IMR-90 (cell line): ENCODE measurements at regions not wholly inside any gene's neighbourhood (a gene's known extent, or its start where the extent isn't known, plus 50 kb on each side); places are given as distances from the start of the nearest gene placed in this dataset.

Source experiments
- ATAC-seq: fragments of 200-7000 bp; cut with Tn5 transposase; 2 replicates; pipeline ENCODE4 v1.9.1; 2020; ENCODE audit warnings: low read depth, mild to moderate bottlenecking, moderate library complexity
- BruUV-seq: library from RNA; stranded (reverse); fragments of 400-500 nt; replicated peaks from 2 replicates; lab custom pipeline; 2021; lab: Mats Ljungman, UMichigan
- CTCF ChIA-PET: fragments of 300-600 bp; formaldehyde crosslinking; extraction: SDS; loops from one replicate; lab custom pipeline; 2021; ENCODE audit warnings: antibody characterized with exemption; lab: Yijun Ruan, JAX
- POLR2A ChIA-PET: fragments of 300-600 bp; sonication (Branson Sonifier 250); formaldehyde crosslinking; loops from one replicate; lab custom pipeline; 2022; ENCODE audit warnings: antibody characterized with exemption; ENCODE audit not compliant: unreplicated experiment; lab: Charles Lee
- DNase-seq: peaks from one replicate; pipeline ENCODE4 v3.0.0; 2013
- H2AFZ ChIP-seq: replicated peaks from 2 replicates; pipeline ENCODE3; 2013; ENCODE audit warnings: low read length, mild to moderate bottlenecking; ENCODE audit not compliant: poor library complexity
- H2AK5ac ChIP-seq: 2 replicates; pipeline ENCODE4 v1.6.1; 2013; ENCODE audit warnings: low read depth, low read length, inconsistent platforms
- H2AK9ac ChIP-seq: replicated peaks from 2 replicates; pipeline ENCODE3; 2013; ENCODE audit warnings: mild to moderate bottlenecking, low read depth, low read length, moderate library complexity; ENCODE audit not compliant: poor library complexity
- H2BK120ac ChIP-seq: 2 replicates; pipeline ENCODE4 v1.6.1; 2013; ENCODE audit warnings: low read depth, low read length, inconsistent platforms
- H2BK15ac ChIP-seq: 3 replicates; pipeline ENCODE4 v1.6.1; 2013; ENCODE audit warnings: low read depth, low read length, inconsistent platforms
- H2BK20ac ChIP-seq: 2 replicates; pipeline ENCODE4 v1.6.1; 2013; ENCODE audit warnings: low read depth, mild to moderate bottlenecking, inconsistent platforms, low read length, moderate library complexity
- H2BK5ac ChIP-seq: 2 replicates; pipeline ENCODE4 v1.6.1; 2013; ENCODE audit warnings: mild to moderate bottlenecking, low read depth, low read length, inconsistent platforms; ENCODE audit not compliant: poor library complexity, severe bottlenecking
- H3K14ac ChIP-seq: replicated peaks from 2 replicates; pipeline ENCODE4 v1.6.1; 2013; ENCODE audit warnings: low read depth, low read length, inconsistent platforms
- H3K18ac ChIP-seq: 2 replicates; pipeline ENCODE4 v1.6.1; 2013; ENCODE audit warnings: low read depth, low read length, control low read depth
- H3K23ac ChIP-seq: 2 replicates; pipeline ENCODE4 v1.6.1; 2013; ENCODE audit warnings: low read depth, low read length, inconsistent platforms
- H3K27ac ChIP-seq: 2 replicates; pipeline ENCODE4 v1.5.1; 2013; ENCODE audit warnings: mild to moderate bottlenecking, control low read depth, low read length; ENCODE audit not compliant: insufficient read depth
- H3K27me3 ChIP-seq: 2 replicates; pipeline ENCODE4 v1.6.1; 2013; ENCODE audit warnings: low read length; ENCODE audit not compliant: control insufficient read depth, insufficient read depth
- H3K36me3 ChIP-seq: 2 replicates; pipeline ENCODE4 v1.6.1; 2013; ENCODE audit warnings: low read length, mixed read lengths; ENCODE audit not compliant: control insufficient read depth, insufficient read depth
- H3K4ac ChIP-seq: 2 replicates; pipeline ENCODE4 v1.6.1; 2013; ENCODE audit warnings: low read depth, low read length, inconsistent platforms
- H3K4me1 ChIP-seq: 2 replicates; pipeline ENCODE4 v1.6.1; 2013; ENCODE audit warnings: low read length, mixed read lengths; ENCODE audit not compliant: control insufficient read depth, insufficient read depth
- H3K4me2 ChIP-seq: 2 replicates; pipeline ENCODE4 v1.6.1; 2013; ENCODE audit warnings: low read depth, mild to moderate bottlenecking, control low read depth, low read length, moderate library complexity
- H3K4me3 ChIP-seq: 2 replicates; pipeline ENCODE4 v1.5.1; 2013; ENCODE audit warnings: low read depth, mild to moderate bottlenecking, control low read depth, low read length, moderate library complexity; ENCODE audit not compliant: insufficient read depth
- H3K56ac ChIP-seq: 2 replicates; pipeline ENCODE4 v1.6.1; 2013; ENCODE audit warnings: low read length, inconsistent platforms; ENCODE audit not compliant: insufficient read depth; ENCODE audit errors: extremely low read depth
- H3K79me1 ChIP-seq, 2 experiments: 2 replicates each; pipeline ENCODE4 v1.6.1; 2013; ENCODE audit warnings: low read length in 2 of 2, inconsistent platforms in 1 of 2, low read depth in 1 of 2
- H3K9ac ChIP-seq: 2 replicates; pipeline ENCODE4 v1.6.1; 2013; ENCODE audit warnings: low read depth, low read length, control low read depth
- H3K9me1 ChIP-seq: 2 replicates; pipeline ENCODE4 v1.6.1; 2013; ENCODE audit warnings: low read length, inconsistent platforms; ENCODE audit not compliant: insufficient read depth
- H3K9me3 ChIP-seq: 2 replicates; pipeline ENCODE4 v1.6.1; 2013; ENCODE audit warnings: low read length; ENCODE audit not compliant: control insufficient read depth, insufficient read depth
- H4K20me1 ChIP-seq: 2 replicates; pipeline ENCODE4 v1.6.1; 2013; ENCODE audit warnings: low read length, inconsistent platforms; ENCODE audit not compliant: insufficient read depth
- H4K5ac ChIP-seq: 2 replicates; pipeline ENCODE4 v1.6.1; 2013; ENCODE audit warnings: mild to moderate bottlenecking, low read depth, low read length, control low read depth
- H4K8ac ChIP-seq, 2 experiments: 2 replicates each; pipeline ENCODE4 v1.6.1; 2013; ENCODE audit warnings: low read depth in 2 of 2, low read length in 2 of 2, control low read depth in 1 of 2, inconsistent platforms in 1 of 2
- H4K91ac ChIP-seq: 2 replicates; pipeline ENCODE4 v1.6.1; 2013; ENCODE audit warnings: low read depth, low read length, inconsistent platforms; ENCODE audit not compliant: insufficient read depth
- BHLHE40 ChIP-seq: fragments of 150-350 bp; IDR thresholded peaks from 2 replicates; pipeline ENCODE4 v1.6.1; 2016; ENCODE audit warnings: mild to moderate bottlenecking, low read depth, low read length
- CEBPB ChIP-seq: IDR thresholded peaks from 2 replicates; pipeline ENCODE4 v1.6.1; 2012; ENCODE audit warnings: low read depth, low read length, improper control_type of control experiment
- CHD1 ChIP-seq: IDR thresholded peaks from 2 replicates; pipeline ENCODE4 v1.6.1; 2012; ENCODE audit warnings: low read depth, low read length, improper control_type of control experiment
- MAFK ChIP-seq: IDR thresholded peaks from 2 replicates; pipeline ENCODE4 v1.6.1; 2012; ENCODE audit warnings: low read depth, low read length, improper control_type of control experiment
- MXI1 ChIP-seq: IDR thresholded peaks from 2 replicates; pipeline ENCODE4 v1.6.1; 2012; ENCODE audit warnings: low read depth, mild to moderate bottlenecking, low read length, moderate library complexity, borderline replicate concordance
- NFE2L2 ChIP-seq: fragments of 150-350 bp; IDR thresholded peaks from 2 replicates; pipeline ENCODE4 v1.6.1; 2016; ENCODE audit warnings: low read depth, mild to moderate bottlenecking, low read length
- POLR2A ChIP-seq: IDR thresholded peaks from 2 replicates; pipeline ENCODE4 v1.6.1; 2012; ENCODE audit warnings: mild to moderate bottlenecking, low read depth, low read length
- RCOR1 ChIP-seq: IDR thresholded peaks from 2 replicates; pipeline ENCODE4 v1.6.1; 2012; ENCODE audit warnings: mild to moderate bottlenecking, low read length, improper control_type of control experiment; ENCODE audit not compliant: insufficient replicate concordance
- RFX5 ChIP-seq: IDR thresholded peaks from 2 replicates; pipeline ENCODE4 v1.8.0; 2012; ENCODE audit warnings: low read depth, mild to moderate bottlenecking, low read length, moderate library complexity
- SMC3 ChIP-seq: fragments of 150-350 bp; IDR thresholded peaks from 2 replicates; pipeline ENCODE4 v1.6.1; 2016; ENCODE audit warnings: low read depth, mild to moderate bottlenecking, antibody characterized with exemption, low read length, moderate library complexity
- USF2 ChIP-seq: fragments of 150-350 bp; IDR thresholded peaks from 2 replicates; pipeline ENCODE4 v1.6.1; 2017; ENCODE audit warnings: mild to moderate bottlenecking, antibody characterized with exemption, low read length, low read depth
- WGBS, 2 experiments: methylation state at CpG; one replicate each; pipeline versions ENCODE4 v1.1.5 to v1.1.7; 2013; ENCODE audit warnings: missing lambda C conversion rate in 2 of 2; ENCODE audit not compliant: insufficient read length in 1 of 2; ENCODE audit errors: extremely low coverage in 2 of 2; 5-methylcytosine and 5-hydroxymethylcytosine counted together
- dilution Hi-C: fragments of 300-500 bp; cut with HindIII; formaldehyde crosslinking; loops from one replicate; pipeline ENCODE4 v1.14.3; 2018; ENCODE audit warnings: low sequenced_read_pairs; ENCODE audit not compliant: unreplicated experiment
- in situ Hi-C: fragments of 300-500 bp; cut with MboI; formaldehyde crosslinking; loops from 3 replicates; pipeline ENCODE4 v1.14.3; 2019; ENCODE audit warnings: low sequenced_read_pairs, inconsistent platforms, mixed read lengths
- intact Hi-C: fragments of 100-400 bp; cut with micrococcal nuclease; formaldehyde crosslinking; loops from 2 replicates; pipeline ENCODE4 v1.10.0; 2022

GRCh38 chr10:33764694-33765185 is 430.3 kb upstream of the NRP1 start:
- H4K91ac ChIP-seq, result no peak overlapping the region
- ATAC-seq (no peak), DNase-seq (no peak)
- no peak overlapping the region for H2AK9ac ChIP-seq
- H4K20me1 ChIP-seq, result no peaks in the 10 kb centered on the region
- BruUV-seq, result no TSS peak
- dilution Hi-C loops (no loop called here), in situ Hi-C loops (no loop called here), intact Hi-C loops (no loop called here)
- H2AFZ ChIP-seq, result no peak overlapping the region
- no peak overlapping the region for H4K5ac ChIP-seq
- CTCF ChIA-PET, result no interaction called here
- 60% methylated on average over 1 of the region's 1 CpG; no CpG with 5 or more reads in 1 of the 2 experiments for WGBS, 2 experiments
- no peak overlapping the region for H3K4me2 ChIP-seq
- no peak overlapping the region for H2BK20ac ChIP-seq
- H2AK5ac ChIP-seq, result no peak overlapping the region
- POLR2A ChIA-PET, result no interaction called here
- H2BK120ac ChIP-seq, result no peak overlapping the region
- TF ChIP-seq SMC3 (no peak), USF2 (no peak), BHLHE40 (no peak), RFX5 (no peak), RCOR1 (no peak), CHD1 (no peak), CEBPB (no peak), MXI1 (no peak), NFE2L2 (no peak), MAFK (no peak), POLR2A (no peak)
- H3K79me1 ChIP-seq, result no peaks in the 10 kb centered on the region
- no peaks in the 10 kb centered on the region for H3K9me1 ChIP-seq
- H3K27me3 ChIP-seq, result peaks cover 5% of the 10 kb centered on the region
- no peak overlapping the region for H2BK15ac ChIP-seq
- no peak overlapping the region for H3K27ac ChIP-seq
- no peak overlapping the region for H3K56ac ChIP-seq
- H4K8ac ChIP-seq, result no peak overlapping the region
- H3K4me1 ChIP-seq, result no peaks in the 10 kb centered on the region
- H2BK5ac ChIP-seq, result no peak overlapping the region
- H3K4me3 ChIP-seq, result no peak overlapping the region
- no peak overlapping the region for H3K9ac ChIP-seq
- H3K23ac ChIP-seq, result no peak overlapping the region
- H3K9me3 ChIP-seq, result 0 out of 2 replicates have a peak, but pooled peaks cover 1% of the 10 kb centered on the region
- H3K18ac ChIP-seq, result no peak overlapping the region
- no peaks in the 10 kb centered on the region for H3K36me3 ChIP-seq
- no peak overlapping the region for H3K14ac ChIP-seq
- H3K4ac ChIP-seq, result no peak overlapping the region
